ENCODE measurements at regions not wholly inside any gene's neighbourhood (a gene's known extent, or its start where the extent isn't known, plus 50 kb on each side); places are given as distances from the start of the nearest gene placed in this dataset.
"Not testable (repeated sequence)": the region's sequence is repeated elsewhere in the genome, so short reads cannot be mapped to it uniquely, and the experiment has no call there.

GRCh38 chr21:27949093-27949492 is 982.2 kb upstream of the ADAMTS5 start:
- not testable (repeated sequence) for TF ChIP-seq EZH2 (IDR thresholded peaks at IDR 0.05; ENCODE audit: borderline replicate concordance, low read length); CTCF (conservative IDR thresholded peaks at IDR 0.05 in 1 of 2, IDR thresholded peaks at IDR 0.05 in 1 of 2; ENCODE audit: extremely low read depth in 1 of 2, insufficient read depth in 1 of 2, low read depth in 1 of 2, low read length in 2 of 2)
